Left ventricle myocardium superior (tissue), 1 donor: ENCODE measurements at regions not wholly inside any gene's neighbourhood (a gene's known extent, or its start where the extent isn't known, plus 50 kb on each side); places are given as distances from the start of the nearest gene placed in this dataset.

Experiments used
- ATAC-seq: fragments of 200-7000 bp; cut with Tn5 transposase; one replicate; pipeline ENCODE4 v1.9.1; 2020; ENCODE audit warnings: mild to moderate bottlenecking, moderate library complexity
- DNase-seq: peaks from one replicate; pipeline ENCODE4 v3.0.0-alpha.2; 2020
- intact Hi-C: fragments of 100-400 bp; cut with micrococcal nuclease; formaldehyde crosslinking; loops from one replicate; pipeline ENCODE4 v1.11.0; 2022
- donor health status: DM: no; HTN: yes; CAD: no; lungs with severe emphysema.

- ATAC-seq (no peak), DNase-seq (no peak)
- intact Hi-C loops, result no loop called here
These were observed 834.9 kb downstream of the GRID1 start for GRCh38 chr10:85531706-85532105.

- ATAC-seq, result no peak
- no peak for DNase-seq
These were observed 833.8 kb downstream of the GRID1 start for GRCh38 chr10:85532773-85533172.

GRCh38 chr10:85535926-85536325 is 830.7 kb downstream of the GRID1 start:
- ATAC-seq (no peak), DNase-seq (no peak)
- intact Hi-C loops, result no loop called here

More at GRCh38 chr10:85532773-85533172, 833.8 kb downstream of the GRID1 start:
- intact Hi-C loops, result no loop called here

GRCh38 chr10:85537561-85537960 is 829.0 kb downstream of the GRID1 start:
- intact Hi-C loops, result no loop called here
- no peak for DNase-seq
- no peak for ATAC-seq

GRCh38 chr10:85538601-85539000 is 828.0 kb downstream of the GRID1 start:
- DNase-seq (no peak), ATAC-seq (no peak)
- intact Hi-C loops, result no loop called here

- ATAC-seq, result no peak
These were observed 824.4 kb downstream of the GRID1 start for GRCh38 chr10:85542152-85542551.

GRCh38 chr10:85542936-85543730 is 823.5 kb downstream of the GRID1 start:
- intact Hi-C loops, result loop anchor here (10.0 kb wide), 1 partner anchor 832 kb away; no protein-coding TSS in a partner anchor
- no peak for ATAC-seq
- DNase-seq, result no peak

More at GRCh38 chr10:85542152-85542551, 824.4 kb downstream of the GRID1 start:
- intact Hi-C loops, result loop anchor here (10.0 kb wide), 1 partner anchor 833 kb away; no protein-coding TSS in a partner anchor
- DNase-seq, result no peak

GRCh38 chr10:85544956-85545355 is 821.6 kb downstream of the GRID1 start:
- intact Hi-C loops, result loop anchor here (10.0 kb wide), 1 partner anchor 830 kb away; no protein-coding TSS in a partner anchor
- DNase-seq (no peak), ATAC-seq (no peak)

- DNase-seq, result no peak
- ATAC-seq, result no peak
- intact Hi-C loops, result loop anchor here (10.0 kb wide), 1 partner anchor 829 kb away; no protein-coding TSS in a partner anchor
These were observed 820.7 kb downstream of the GRID1 start for GRCh38 chr10:85545874-85546273.

- intact Hi-C loops, result loop anchor here (10.0 kb wide), 1 partner anchor 827 kb away; no protein-coding TSS in a partner anchor
- ATAC-seq (no peak), DNase-seq (no peak)
These were observed 819.1 kb downstream of the GRID1 start for GRCh38 chr10:85547460-85548023.

- intact Hi-C loops, result loop anchor here (10.0 kb wide), 1 partner anchor 827 kb away; no protein-coding TSS in a partner anchor
- DNase-seq, result no peak
These were observed 818.6 kb downstream of the GRID1 start for GRCh38 chr10:85548034-85548433.

More at GRCh38 chr10:85548034-85548433, 818.6 kb downstream of the GRID1 start:
- ATAC-seq, result peak; percentile 39
